GM23338 (cell line): ENCODE measurements at regions not wholly inside any gene's neighbourhood (a gene's known extent, or its start where the extent isn't known, plus 50 kb on each side); places are given as distances from the start of the nearest gene placed in this dataset.

ENCODE experiments used
- ATAC-seq: fragments of 200-7000 bp; cut with Tn5 transposase; 3 replicates; pipeline ENCODE4 v1.9.1; 2020
- DNase-seq: peaks from one replicate; pipeline ENCODE4 v3.0.0-alpha.2; 2015; ENCODE audit warnings: low spot score
- H2AFZ ChIP-seq: fragments of 200-600 bp; sonication (generic); 2 replicates; pipeline ENCODE4 v1.8.0; 2016; ENCODE audit warnings: antibody characterized with exemption, mild to moderate bottlenecking, moderate library complexity
- H3F3A ChIP-seq: fragments of 200-600 bp; sonication (generic); replicated peaks from 2 replicates; pipeline ENCODE4 v1.8.0; 2017; ENCODE audit warnings: antibody characterized with exemption, mixed run types, low read depth
- H3K27ac ChIP-seq: fragments of 200-600 bp; sonication (generic); 2 replicates; pipeline ENCODE4 v1.6.1; 2016; ENCODE audit warnings: low read depth
- H3K27me3 ChIP-seq: fragments of 200-600 bp; sonication (generic); 2 replicates; pipeline ENCODE4 v1.8.0; 2016; ENCODE audit warnings: mild to moderate bottlenecking, mixed run types, moderate library complexity; ENCODE audit not compliant: insufficient read depth
- H3K36me3 ChIP-seq: fragments of 200-600 bp; sonication (generic); 2 replicates; pipeline ENCODE4 v1.8.0; 2016; ENCODE audit warnings: mild to moderate bottlenecking; ENCODE audit not compliant: insufficient read depth
- H3K4me1 ChIP-seq: fragments of 200-600 bp; sonication (generic); 2 replicates; pipeline ENCODE4 v1.8.0; 2016; ENCODE audit warnings: mild to moderate bottlenecking, moderate library complexity; ENCODE audit not compliant: insufficient read depth
- H3K4me2 ChIP-seq: fragments of 200-600 bp; sonication (generic); 2 replicates; pipeline ENCODE4 v1.7.1; 2017; ENCODE audit warnings: mixed run types
- H3K4me3 ChIP-seq: fragments of 200-600 bp; sonication (generic); 2 replicates; pipeline ENCODE4 v1.6.1; 2016; ENCODE audit warnings: mixed run types
- H3K79me2 ChIP-seq: fragments of 200-600 bp; sonication (generic); replicated peaks from 2 replicates; pipeline ENCODE4 v1.8.0; 2017; ENCODE audit warnings: mild to moderate bottlenecking; ENCODE audit not compliant: insufficient read depth
- H3K9me2 ChIP-seq: fragments of 200-600 bp; sonication (generic); 2 replicates; pipeline ENCODE4 v1.8.0; 2017; ENCODE audit not compliant: insufficient read depth
- H4K20me1 ChIP-seq: fragments of 200-600 bp; sonication (generic); replicated peaks from 2 replicates; pipeline ENCODE4 v1.8.0; 2017; ENCODE audit warnings: mild to moderate bottlenecking; ENCODE audit not compliant: insufficient read depth
- H3K27ac Mint-ChIP-seq: 2 replicates; pipeline ENCODE4 v1.8.0; 2020; ENCODE audit warnings: inconsistent platforms, mild to moderate bottlenecking, moderate library complexity, mixed read lengths
- H3K27me3 Mint-ChIP-seq: 3 replicates; pipeline ENCODE4 v1.8.0; 2022; ENCODE audit warnings: low read depth, mild to moderate bottlenecking, moderate library complexity, mixed read lengths, inconsistent platforms; ENCODE audit not compliant: insufficient read depth, poor library complexity
- H3K36me3 Mint-ChIP-seq: 3 replicates; pipeline ENCODE4 v1.8.0; 2021; ENCODE audit warnings: low read depth, mild to moderate bottlenecking, inconsistent platforms, moderate library complexity, mixed read lengths
- H3K4me1 Mint-ChIP-seq: 3 replicates; pipeline ENCODE4 v1.8.0; 2020; ENCODE audit warnings: mild to moderate bottlenecking, inconsistent platforms, mixed read lengths
- H3K4me3 Mint-ChIP-seq: 3 replicates; pipeline ENCODE4 v1.8.0; 2021; ENCODE audit warnings: moderate library complexity, mild to moderate bottlenecking, inconsistent platforms, mixed read lengths
- H3K9me3 Mint-ChIP-seq: 3 replicates; pipeline ENCODE4 v1.8.0; 2020; ENCODE audit warnings: moderate library complexity, mild to moderate bottlenecking, inconsistent platforms, mixed read lengths
- ETS1 ChIP-seq: IDR thresholded peaks from 2 replicates; pipeline ENCODE4 v1.6.1; 2016; ENCODE audit warnings: antibody characterized with exemption
- EZH2 ChIP-seq: fragments of 200-600 bp; sonication (generic); IDR thresholded peaks from one replicate; pipeline ENCODE4 v1.8.0; 2017; ENCODE audit warnings: antibody characterized with exemption, mild to moderate bottlenecking, low read depth; ENCODE audit not compliant: unreplicated experiment
- EZH2phosphoT487 ChIP-seq: fragments of 200-600 bp; sonication (generic); IDR thresholded peaks from one replicate; pipeline ENCODE4 v1.8.1; 2018; ENCODE audit warnings: antibody characterized with exemption; ENCODE audit not compliant: unreplicated experiment
- JUNB ChIP-seq: IDR thresholded peaks from one replicate; pipeline ENCODE4 v1.6.1; 2016; ENCODE audit warnings: antibody characterized with exemption; ENCODE audit not compliant: unreplicated experiment
- POLR2AphosphoS5 ChIP-seq: IDR thresholded peaks from 2 replicates; pipeline ENCODE4 v1.6.1; 2016; ENCODE audit warnings: antibody characterized with exemption, low read depth
- REST ChIP-seq: IDR thresholded peaks from one replicate; pipeline ENCODE4 v1.6.1; 2018; ENCODE audit warnings: antibody characterized with exemption; ENCODE audit not compliant: unreplicated experiment
- STAT1 ChIP-seq: IDR thresholded peaks from one replicate; pipeline ENCODE4 v1.6.1; 2016; ENCODE audit warnings: antibody characterized with exemption; ENCODE audit not compliant: unreplicated experiment
- ZNF114 ChIP-seq: fragments of 250-450 bp; sonication (Bioruptor Pico); IDR thresholded peaks from 2 replicates; pipeline ENCODE4 v1.5.0; 2020; ENCODE audit warnings: mild to moderate bottlenecking, moderate library complexity
- ZNF331 ChIP-seq: fragments of 250-450 bp; sonication (Bioruptor Pico); IDR thresholded peaks from 2 replicates; pipeline ENCODE4 v1.5.0; 2020; ENCODE audit warnings: low read depth, mild to moderate bottlenecking, moderate library complexity
- TF ChIP-seq, protein P1 (sequence below), 2 experiments: fragments of 200-600 bp in 1 of 2; sonication (generic) in 1 of 2; conservative IDR thresholded peaks; 2 replicates each; pipeline versions ENCODE4 v1.5.1 to v1.6.1; 2016 to 2017; ENCODE audit warnings: antibody characterized with exemption in 2 of 2, low read depth in 2 of 2, mild to moderate bottlenecking in 2 of 2, moderate library complexity in 1 of 2

GRCh38 chr3:178458313-178459037 lies 77.8 kb upstream of the KCNMB2 start:
- no peak overlapping the region for H3K4me3 Mint-ChIP-seq
- H3K9me2 ChIP-seq: 0 out of 2 replicates have a peak, but pooled peaks cover 6% of the 10 kb centered on the region
- no peaks in the 10 kb centered on the region for H3K79me2 ChIP-seq
- no peak overlapping the region for H2AFZ ChIP-seq
- H3K4me1 Mint-ChIP-seq: no peaks in the 10 kb centered on the region
- no peak overlapping the region for H3K4me3 ChIP-seq
- H3K27me3 ChIP-seq: no peaks in the 10 kb centered on the region
- no peaks in the 10 kb centered on the region for H3K36me3 ChIP-seq
- ATAC-seq: no peak
- H3F3A ChIP-seq: no peaks in the 10 kb centered on the region
- H3K4me2 ChIP-seq: no peak overlapping the region
- no peak for TF ChIP-seq ZNF331 (CRISPR knock-in tag)
- no peak for TF ChIP-seq EZH2phosphoT487
- TF ChIP-seq REST: no peak
- TF ChIP-seq ETS1: no peak
- TF ChIP-seq, protein P1, sequence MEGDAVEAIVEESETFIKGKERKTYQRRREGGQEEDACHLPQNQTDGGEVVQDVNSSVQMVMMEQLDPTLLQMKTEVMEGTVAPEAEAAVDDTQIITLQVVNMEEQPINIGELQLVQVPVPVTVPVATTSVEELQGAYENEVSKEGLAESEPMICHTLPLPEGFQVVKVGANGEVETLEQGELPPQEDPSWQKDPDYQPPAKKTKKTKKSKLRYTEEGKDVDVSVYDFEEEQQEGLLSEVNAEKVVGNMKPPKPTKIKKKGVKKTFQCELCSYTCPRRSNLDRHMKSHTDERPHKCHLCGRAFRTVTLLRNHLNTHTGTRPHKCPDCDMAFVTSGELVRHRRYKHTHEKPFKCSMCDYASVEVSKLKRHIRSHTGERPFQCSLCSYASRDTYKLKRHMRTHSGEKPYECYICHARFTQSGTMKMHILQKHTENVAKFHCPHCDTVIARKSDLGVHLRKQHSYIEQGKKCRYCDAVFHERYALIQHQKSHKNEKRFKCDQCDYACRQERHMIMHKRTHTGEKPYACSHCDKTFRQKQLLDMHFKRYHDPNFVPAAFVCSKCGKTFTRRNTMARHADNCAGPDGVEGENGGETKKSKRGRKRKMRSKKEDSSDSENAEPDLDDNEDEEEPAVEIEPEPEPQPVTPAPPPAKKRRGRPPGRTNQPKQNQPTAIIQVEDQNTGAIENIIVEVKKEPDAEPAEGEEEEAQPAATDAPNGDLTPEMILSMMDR (conservative IDR thresholded peaks at IDR 0.05; ENCODE audit: low read depth in 2 of 2): no peak
- no peak for TF ChIP-seq POLR2AphosphoS5
- TF ChIP-seq ZNF114 (CRISPR knock-in tag): no peak
- no peak for DNase-seq
- no peak overlapping the region for H3K27ac ChIP-seq
- H3K9me3 Mint-ChIP-seq: peaks cover 6% of the 10 kb centered on the region; the same call in 1 of the 3 replicates
- H3K36me3 Mint-ChIP-seq: no peaks in the 10 kb centered on the region
- H4K20me1 ChIP-seq: no peaks in the 10 kb centered on the region
- no peaks in the 10 kb centered on the region for H3K27me3 Mint-ChIP-seq
- H3K4me1 ChIP-seq: no peaks in the 10 kb centered on the region
- no peak overlapping the region for H3K27ac Mint-ChIP-seq

GRCh38 chr3:178459038-178459410 lies 77.2 kb upstream of the KCNMB2 start:
- Mint-ChIP-seq H3K4me1 (no peaks in the 10 kb centered on the region), H3K27ac (no peak overlapping the region), H3K4me3 (no peak overlapping the region), H3K9me3 (peaks cover 6% of the 10 kb centered on the region; the same call in 1 of the 3 replicates), H3K36me3 (no peaks in the 10 kb centered on the region), H3K27me3 (no peaks in the 10 kb centered on the region)
- Histone ChIP-seq H2AFZ (no peak overlapping the region), H3K9me2 (0 out of 2 replicates have a peak, but pooled peaks cover 6% of the 10 kb centered on the region), H3F3A (no peaks in the 10 kb centered on the region), H3K27me3 (no peaks in the 10 kb centered on the region), H3K36me3 (no peaks in the 10 kb centered on the region), H3K4me3 (no peak overlapping the region), H4K20me1 (no peaks in the 10 kb centered on the region), H3K4me2 (no peak overlapping the region), H3K4me1 (no peaks in the 10 kb centered on the region), H3K79me2 (no peaks in the 10 kb centered on the region), H3K27ac (no peak overlapping the region)
- DNase-seq: no peak
- TF ChIP-seq EZH2: no peak
- TF ChIP-seq JUNB: no peak
- TF ChIP-seq STAT1: no peak
- TF ChIP-seq ZNF331 (CRISPR knock-in tag): no peak
- TF ChIP-seq EZH2phosphoT487: no peak
- TF ChIP-seq REST: no peak
- TF ChIP-seq, protein P1 (conservative IDR thresholded peaks at IDR 0.05; ENCODE audit: low read depth in 2 of 2): no peak
- ATAC-seq: no peak
